ENCODE measurements at regions not wholly inside any gene's neighbourhood (a gene's known extent, or its start where the extent isn't known, plus 50 kb on each side); places are given as distances from the start of the nearest gene placed in this dataset.

DNA sequence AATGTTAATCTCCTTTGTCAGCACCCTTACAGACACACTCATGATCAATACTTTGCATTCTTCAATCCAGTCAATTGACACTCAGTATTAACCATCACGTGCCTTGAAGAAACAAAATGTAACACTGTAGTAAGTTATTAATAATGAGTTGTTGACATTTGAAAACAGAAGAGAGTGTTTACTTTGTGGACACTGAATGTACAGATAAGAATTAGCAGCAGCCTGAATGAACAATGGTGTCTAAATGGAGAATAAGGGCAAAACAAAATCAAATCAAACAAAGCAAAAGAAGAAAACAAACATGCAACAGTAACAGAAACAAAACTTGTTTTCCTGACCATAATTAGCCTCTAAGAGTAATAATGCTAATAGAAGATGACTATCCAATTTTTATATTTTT, 1191.1 kb upstream of the MIR17HG start:
- TF ChIP-seq POLR2A (IDR thresholded peaks at IDR 0.05) (no peak), POLR2AphosphoS5 (IDR thresholded peaks at IDR 0.05) (no peak)
- TF ChIP-seq, protein P1, sequence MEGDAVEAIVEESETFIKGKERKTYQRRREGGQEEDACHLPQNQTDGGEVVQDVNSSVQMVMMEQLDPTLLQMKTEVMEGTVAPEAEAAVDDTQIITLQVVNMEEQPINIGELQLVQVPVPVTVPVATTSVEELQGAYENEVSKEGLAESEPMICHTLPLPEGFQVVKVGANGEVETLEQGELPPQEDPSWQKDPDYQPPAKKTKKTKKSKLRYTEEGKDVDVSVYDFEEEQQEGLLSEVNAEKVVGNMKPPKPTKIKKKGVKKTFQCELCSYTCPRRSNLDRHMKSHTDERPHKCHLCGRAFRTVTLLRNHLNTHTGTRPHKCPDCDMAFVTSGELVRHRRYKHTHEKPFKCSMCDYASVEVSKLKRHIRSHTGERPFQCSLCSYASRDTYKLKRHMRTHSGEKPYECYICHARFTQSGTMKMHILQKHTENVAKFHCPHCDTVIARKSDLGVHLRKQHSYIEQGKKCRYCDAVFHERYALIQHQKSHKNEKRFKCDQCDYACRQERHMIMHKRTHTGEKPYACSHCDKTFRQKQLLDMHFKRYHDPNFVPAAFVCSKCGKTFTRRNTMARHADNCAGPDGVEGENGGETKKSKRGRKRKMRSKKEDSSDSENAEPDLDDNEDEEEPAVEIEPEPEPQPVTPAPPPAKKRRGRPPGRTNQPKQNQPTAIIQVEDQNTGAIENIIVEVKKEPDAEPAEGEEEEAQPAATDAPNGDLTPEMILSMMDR (IDR thresholded peaks at IDR 0.05): no peak
- no peak for DNase-seq (ENCODE audit: low spot score)
- H3K4me1 ChIP-seq (replicated peaks): no peaks in the 10 kb centered on the region
- no peaks in the 10 kb centered on the region for H3K27me3 ChIP-seq (replicated peaks; ENCODE audit: insufficient read depth)
- H3K9me3 ChIP-seq: no peaks in the 10 kb centered on the region
- intact Hi-C loops (cut with DNase I): no loop called here
- H3K4me3 ChIP-seq: no peak overlapping the region
- whole genome bisulfite sequencing: 41% methylated on average over 1 of the region's 1 CpG
- no peaks in the 10 kb centered on the region for H3K36me3 ChIP-seq
- no peak overlapping the region for H3K27ac ChIP-seq

DNA sequence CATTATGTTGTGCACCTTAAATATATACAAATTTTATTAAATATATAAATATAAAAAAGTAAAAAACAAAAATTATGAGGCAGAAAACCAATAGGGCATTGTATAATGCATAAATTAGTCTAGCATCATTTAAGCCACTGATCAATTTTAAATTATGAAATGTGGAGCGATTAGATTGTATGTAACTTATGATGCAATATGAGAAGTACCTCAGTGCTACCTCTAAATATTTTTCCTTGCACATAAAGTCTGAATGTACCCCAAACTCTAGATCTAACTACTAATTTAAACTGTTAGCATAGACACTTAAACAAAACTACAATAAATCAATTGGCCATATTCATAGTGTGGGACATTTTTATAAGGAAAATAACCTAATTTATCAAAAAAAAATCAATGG, 1178.5 kb upstream of the MIR17HG start:
- intact Hi-C loops (cut with DNase I): no loop called here
- WGBS: 93% methylated on average over 1 of the region's 1 CpG
- Histone ChIP-seq H3K9me3 (no peaks in the 10 kb centered on the region), H3K36me3 (no peaks in the 10 kb centered on the region), H3K27ac (no peak overlapping the region), H3K4me3 (no peak overlapping the region), H3K4me1 (replicated peaks) (no peaks in the 10 kb centered on the region), H3K27me3 (replicated peaks; ENCODE audit: insufficient read depth) (no peaks in the 10 kb centered on the region)
- DNase-seq (ENCODE audit: low spot score): no peak
- TF ChIP-seq POLR2A (IDR thresholded peaks at IDR 0.05): no peak
- TF ChIP-seq, protein P1 (IDR thresholded peaks at IDR 0.05): no peak
- no peak for TF ChIP-seq POLR2AphosphoS5 (IDR thresholded peaks at IDR 0.05)

DNA sequence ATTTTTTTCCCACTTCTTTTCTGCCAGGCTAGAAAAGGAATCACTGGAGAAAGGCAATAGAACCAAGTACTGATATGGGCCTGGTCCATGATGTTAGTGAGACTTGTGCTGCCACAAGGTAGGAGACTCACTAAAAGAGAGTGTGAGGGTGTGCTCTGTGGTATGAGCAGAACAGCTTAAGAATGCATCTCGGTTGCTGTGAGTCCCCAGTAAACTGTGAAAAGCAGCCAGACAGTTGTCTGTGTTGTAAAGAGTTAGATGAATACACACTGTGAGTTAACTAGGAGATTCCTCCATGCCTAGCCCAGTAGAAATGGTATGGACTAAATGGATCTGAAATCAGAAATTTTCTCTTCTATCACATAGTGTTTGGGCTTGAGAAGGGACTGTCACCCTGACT, 1177.3 kb upstream of the MIR17HG start:
- TF ChIP-seq POLR2AphosphoS5 (IDR thresholded peaks at IDR 0.05): no peak
- TF ChIP-seq, protein P1 (IDR thresholded peaks at IDR 0.05): no peak
- no peak for TF ChIP-seq POLR2A (IDR thresholded peaks at IDR 0.05)
- no peak for DNase-seq (ENCODE audit: low spot score)
- no peak overlapping the region for H3K27ac ChIP-seq
- 40% methylated on average over 1 of the region's 1 CpG for WGBS
- intact Hi-C loops (cut with DNase I): no loop called here
- no peaks in the 10 kb centered on the region for H3K36me3 ChIP-seq
- H3K9me3 ChIP-seq: no peaks in the 10 kb centered on the region
- no peak overlapping the region for H3K4me3 ChIP-seq
- no peaks in the 10 kb centered on the region for H3K4me1 ChIP-seq (replicated peaks)
- no peaks in the 10 kb centered on the region for H3K27me3 ChIP-seq (replicated peaks; ENCODE audit: insufficient read depth)

DNA sequence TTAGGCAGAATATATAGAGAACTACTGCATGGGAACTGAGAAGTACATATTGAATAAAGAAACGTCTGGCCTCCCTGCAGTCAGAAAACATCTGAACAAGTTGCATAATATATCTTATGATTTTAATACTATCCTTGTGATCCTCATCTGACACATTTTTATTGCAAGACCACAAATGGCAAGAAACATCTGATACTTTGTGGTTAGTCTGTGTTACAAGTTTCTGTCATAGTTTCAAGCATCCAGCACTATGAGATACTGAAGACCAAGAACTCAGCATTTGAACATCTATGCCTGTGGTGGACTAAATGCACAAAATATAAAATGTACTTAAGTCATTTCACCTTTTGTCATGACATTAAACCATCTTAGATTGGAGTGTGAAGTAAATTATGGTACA, 1175.8 kb upstream of the MIR17HG start:
- no peaks in the 10 kb centered on the region for H3K36me3 ChIP-seq
- DNase-seq (ENCODE audit: low spot score): no peak
- TF ChIP-seq POLR2A (IDR thresholded peaks at IDR 0.05) (no peak), POLR2AphosphoS5 (IDR thresholded peaks at IDR 0.05) (no peak)
- TF ChIP-seq, protein P1 (IDR thresholded peaks at IDR 0.05): no peak
- no peaks in the 10 kb centered on the region for H3K4me1 ChIP-seq (replicated peaks)
- H3K9me3 ChIP-seq: no peaks in the 10 kb centered on the region
- intact Hi-C loops (cut with DNase I): no loop called here
- no peaks in the 10 kb centered on the region for H3K27me3 ChIP-seq (replicated peaks; ENCODE audit: insufficient read depth)
- no peak overlapping the region for H3K27ac ChIP-seq
- WGBS: 19% methylated on average over 1 of the region's 1 CpG
- no peak overlapping the region for H3K4me3 ChIP-seq

DNA sequence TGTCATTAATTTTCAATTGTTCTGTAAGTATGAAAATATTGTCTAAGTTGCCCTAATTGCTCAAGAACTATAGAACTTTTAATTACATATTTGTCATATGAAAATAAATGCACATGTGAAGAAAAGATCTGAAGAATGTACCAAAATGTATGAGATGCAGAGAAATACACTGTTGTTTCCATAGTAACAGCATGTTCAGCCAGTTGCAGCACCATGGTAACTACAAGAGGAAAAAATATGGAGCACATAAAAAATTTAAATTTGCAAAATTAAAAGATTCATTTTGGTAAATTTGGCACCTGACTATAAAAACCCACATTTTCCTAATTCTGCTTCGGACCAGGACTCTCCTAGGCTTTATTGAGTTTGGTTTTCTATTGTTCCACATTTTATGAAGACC, 1170.0 kb upstream of the MIR17HG start:
- Histone ChIP-seq H3K4me3 (no peak overlapping the region), H3K36me3 (no peaks in the 10 kb centered on the region), H3K27ac (no peak overlapping the region), H3K27me3 (replicated peaks; ENCODE audit: insufficient read depth) (no peaks in the 10 kb centered on the region), H3K9me3 (no peaks in the 10 kb centered on the region), H3K4me1 (replicated peaks) (no peaks in the 10 kb centered on the region)
- intact Hi-C loops (cut with DNase I): no loop called here
- TF ChIP-seq, protein P1 (IDR thresholded peaks at IDR 0.05): no peak
- no peak for TF ChIP-seq POLR2AphosphoS5 (IDR thresholded peaks at IDR 0.05)
- TF ChIP-seq POLR2A (IDR thresholded peaks at IDR 0.05): no peak
- 61% methylated on average over 1 of the region's 1 CpG for WGBS
- DNase-seq (ENCODE audit: low spot score): no peak

Measured in prostate gland (tissue), 2 donors.